CD4-positive, alpha-beta memory T cell (primary cell): ENCODE measurements at regions not wholly inside any gene's neighbourhood (a gene's known extent, or its start where the extent isn't known, plus 50 kb on each side); places are given as distances from the start of the nearest gene placed in this dataset.
A peak's percentile ranks its signal among the peaks of the same experiment; 100 is the strongest.

Experiments used
- CTCF ChIA-PET: fragments of 350-600 bp; sonication (Branson Sonifier 250); formaldehyde crosslinking; loops from one replicate; lab custom pipeline; 2021; ENCODE audit warnings: inconsistent platforms; ENCODE audit not compliant: partially characterized antibody; lab: Charles Lee
- POLR2A ChIA-PET: fragments of 350-600 bp; sonication (Branson Sonifier 250); formaldehyde crosslinking; loops from one replicate; lab custom pipeline; 2021; ENCODE audit not compliant: partially characterized antibody; lab: Charles Lee
- DNase-seq, 5 donors: peaks; one replicate each; pipeline versions ENCODE4 v3.0.0 to v3.0.0-alpha.2; 2020 to 2022; ENCODE audit warnings: mixed read lengths in 1 of 5
- H3K27ac ChIP-seq: one replicate; pipeline ENCODE4 v1.7.0; 2013; ENCODE audit warnings: low read depth, low read length
- H3K27me3 ChIP-seq: 2 replicates; pipeline ENCODE4 v1.7.0; 2013; ENCODE audit warnings: mild to moderate bottlenecking, low read length, moderate library complexity; ENCODE audit not compliant: insufficient read depth
- H3K36me3 ChIP-seq: 2 replicates; pipeline ENCODE4 v1.7.0; 2013; ENCODE audit warnings: mild to moderate bottlenecking, low read length, moderate library complexity; ENCODE audit not compliant: insufficient read depth
- H3K4me1 ChIP-seq: 2 replicates; pipeline ENCODE4 v1.7.0; 2013; ENCODE audit warnings: mild to moderate bottlenecking, low read length, moderate library complexity; ENCODE audit not compliant: insufficient read depth
- H3K4me3 ChIP-seq, 2 donors: one replicate each; pipeline ENCODE4 v1.7.0; 2013; ENCODE audit warnings: low read length in 2 of 2, mild to moderate bottlenecking in 1 of 2
- H3K9me3 ChIP-seq, 2 donors: one replicate each; pipeline ENCODE4 v1.7.0; 2013; ENCODE audit warnings: low read length in 2 of 2, control low read depth in 1 of 2; ENCODE audit not compliant: control insufficient read depth in 1 of 2
- H3K27ac Mint-ChIP-seq, 7 donors: one replicate each; pipeline ENCODE4 v1.8.0; 2020 to 2021; ENCODE audit warnings: mixed read lengths in 7 of 7, mild to moderate bottlenecking in 6 of 7, inconsistent platforms in 3 of 7, moderate library complexity in 3 of 7
- H3K27me3 Mint-ChIP-seq, 2 donors: one replicate each; pipeline ENCODE4 v1.8.0; 2020 to 2021; ENCODE audit warnings: mixed read lengths in 2 of 2
- H3K36me3 Mint-ChIP-seq, 2 donors: one replicate each; pipeline ENCODE4 v1.8.0; 2020 to 2021; ENCODE audit warnings: mixed read lengths in 2 of 2, inconsistent platforms in 1 of 2, mild to moderate bottlenecking in 1 of 2
- H3K4me1 Mint-ChIP-seq, 4 donors: one replicate each; pipeline ENCODE4 v1.8.0; 2020 to 2021; ENCODE audit warnings: mixed read lengths in 4 of 4, mild to moderate bottlenecking in 1 of 4
- H3K4me3 Mint-ChIP-seq, 8 donors: one replicate each; pipeline ENCODE4 v1.8.0; 2020 to 2021; ENCODE audit warnings: mixed read lengths in 8 of 8, mild to moderate bottlenecking in 7 of 8, moderate library complexity in 6 of 8, inconsistent platforms in 3 of 8
- H3K9me3 Mint-ChIP-seq, 8 donors: one replicate each; pipeline ENCODE4 v1.8.0; 2020 to 2021; ENCODE audit warnings: mixed read lengths in 8 of 8, mild to moderate bottlenecking in 5 of 8, inconsistent platforms in 3 of 8, moderate library complexity in 1 of 8
- intact Hi-C: fragments of 100-400 bp; cut with micrococcal nuclease; formaldehyde crosslinking; loops from one replicate; pipeline ENCODE4 v1.15.1; 2023

DNA sequence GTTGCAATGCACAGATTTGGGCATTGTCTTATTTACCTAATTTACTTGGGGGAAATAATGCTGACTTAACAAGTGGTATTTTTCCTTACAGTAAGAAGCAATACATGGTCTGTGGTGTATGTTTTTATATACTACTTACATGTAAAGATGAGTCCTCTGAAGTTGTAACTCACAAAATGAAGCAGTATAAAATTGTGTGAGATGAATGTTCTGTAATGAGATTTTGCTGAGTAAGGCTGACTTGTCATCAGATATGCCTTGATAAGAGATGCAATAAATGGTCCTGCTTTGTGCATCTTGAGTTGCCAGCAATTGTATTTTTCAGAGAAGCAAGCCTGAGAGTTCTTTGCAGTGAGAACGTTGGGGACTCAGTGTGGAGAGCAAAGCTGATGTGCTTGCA is 92.2 kb upstream of the GNAQ start:
- no peaks in the 10 kb centered on the region for H3K9me3 ChIP-seq
- no peak overlapping the region for H3K4me3 ChIP-seq
- ChIA-PET CTCF (interaction anchor here (1.0 to 7.2 kb wide), 3 partner anchors 148 to 667 kb away, joined by 3 to 119 read pairs (median 30); no protein-coding TSS in a partner anchor), POLR2A (interaction anchor here (1.9 kb wide), 1 partner anchor 77 kb away, joined by 8 read pairs; no protein-coding TSS in a partner anchor)
- DNase-seq = no peak
- no peaks in the 10 kb centered on the region for H3K9me3 Mint-ChIP-seq
- H3K36me3 Mint-ChIP-seq = no peaks in the 10 kb centered on the region
- H3K27me3 ChIP-seq = no peaks in the 10 kb centered on the region
- H3K36me3 ChIP-seq = no peaks in the 10 kb centered on the region
- no peak overlapping the region for H3K27ac ChIP-seq
- H3K27me3 Mint-ChIP-seq = peaks cover 0 to 5% of the 10 kb centered on the region in 2 donors
- H3K4me1 ChIP-seq = peaks cover 26% of the 10 kb centered on the region
- no peak overlapping the region for H3K4me3 Mint-ChIP-seq
- intact Hi-C loops = loop anchor here (5.0 kb wide), 2 partner anchors 217 to 957 kb away; no protein-coding TSS in a partner anchor
- H3K4me1 Mint-ChIP-seq = peaks cover 20 to 34% (median 28%) of the 10 kb centered on the region in 4 donors
- no peak overlapping the region for H3K27ac Mint-ChIP-seq

DNA sequence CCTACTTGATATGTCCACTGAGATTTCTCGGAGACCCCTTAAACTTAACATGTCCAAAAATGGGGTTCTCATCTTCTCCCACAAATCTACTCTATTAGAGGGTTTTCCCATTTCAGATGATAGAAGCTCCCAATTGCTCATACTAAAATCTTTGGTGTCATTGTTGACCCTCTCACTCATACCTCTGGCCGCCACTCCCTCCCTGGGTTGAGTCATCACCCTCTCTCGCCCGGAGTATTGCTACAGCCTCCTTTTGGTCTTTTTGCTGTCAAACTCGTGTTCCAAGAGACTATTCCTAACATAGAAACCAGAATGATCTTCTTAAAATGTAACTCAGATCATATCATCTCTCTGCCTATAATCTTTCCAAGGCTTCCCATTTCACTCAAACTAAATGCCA is 91.0 kb upstream of the GNAQ start:
- ChIA-PET POLR2A (interaction anchor here (1.0 to 2.7 kb wide), 2 partner anchors 92 to 146 kb away, joined by 3 to 14 read pairs; no protein-coding TSS in a partner anchor), CTCF (interaction anchor here (1.2 to 7.2 kb wide), 13 partner anchors 9 to 666 kb away, joined by 3 to 119 read pairs (median 4); partner anchors contain the start of gene GNAQ)
- no peak for DNase-seq
- Histone ChIP-seq H3K4me1 (peaks cover 36% of the 10 kb centered on the region), H3K36me3 (no peaks in the 10 kb centered on the region), H3K27ac (no peak overlapping the region), H3K4me3 (no peak overlapping the region), H3K27me3 (no peaks in the 10 kb centered on the region), H3K9me3 (no peaks in the 10 kb centered on the region)
- Mint-ChIP-seq H3K9me3 (no peaks in the 10 kb centered on the region), H3K4me3 (no peak overlapping the region), H3K4me1 (peaks cover 27 to 46% (median 38%) of the 10 kb centered on the region in 4 donors), H3K36me3 (no peaks in the 10 kb centered on the region), H3K27ac (peak overlapping the region in 3 of 7 donors; percentile 26 to 66 (median 49)), H3K27me3 (peaks cover 0 to 1% of the 10 kb centered on the region in 2 donors)
- intact Hi-C loops = loop anchor here (5.0 kb wide), 2 partner anchors 215 to 955 kb away; no protein-coding TSS in a partner anchor

DNA sequence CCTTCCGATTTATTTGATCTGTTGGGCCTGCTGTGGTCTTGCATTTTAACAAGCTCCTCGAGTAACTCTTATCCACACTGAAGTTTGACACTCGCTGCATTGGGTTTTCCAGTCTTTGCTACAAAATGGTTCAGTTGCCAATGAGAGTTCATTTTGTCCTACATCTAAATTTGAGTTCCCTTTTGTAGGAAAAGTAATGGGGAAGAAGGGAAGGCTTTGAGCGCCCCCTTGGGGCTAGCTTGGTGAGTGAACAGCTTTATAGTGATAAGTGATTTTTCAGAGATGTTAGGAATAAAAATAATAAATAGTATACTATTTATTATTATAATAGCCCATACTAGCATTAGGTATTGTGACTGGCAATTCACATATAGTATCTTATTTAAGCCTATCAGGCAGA is 89.9 kb upstream of the GNAQ start:
- H3K36me3 ChIP-seq = no peaks in the 10 kb centered on the region
- ChIA-PET POLR2A (interaction anchor here (1.2 to 2.7 kb wide), 6 partner anchors 79 to 280 kb away, joined by 3 to 14 read pairs (median 4); no protein-coding TSS in a partner anchor), CTCF (interaction anchor here (0.9 to 7.2 kb wide), 37 partner anchors 8 to 688 kb away, joined by 3 to 119 read pairs (median 4); partner anchors contain the start of gene GNAQ)
- Mint-ChIP-seq H3K4me3 (no peak overlapping the region), H3K27me3 (no peaks in the 10 kb centered on the region), H3K4me1 (peaks cover 30 to 53% (median 42%) of the 10 kb centered on the region in 4 donors), H3K27ac (peak overlapping the region; percentile 58 to 82 (median 69)), H3K9me3 (no peaks in the 10 kb centered on the region), H3K36me3 (no peaks in the 10 kb centered on the region)
- no peaks in the 10 kb centered on the region for H3K27me3 ChIP-seq
- H3K9me3 ChIP-seq = no peaks in the 10 kb centered on the region
- peak in 4 of 5 donors; percentile 44 to 56 (median 48) for DNase-seq
- H3K4me3 ChIP-seq = no peak overlapping the region
- H3K27ac ChIP-seq = no peak overlapping the region
- H3K4me1 ChIP-seq = peaks cover 36% of the 10 kb centered on the region
- intact Hi-C loops = loop anchor here (1.0 to 5.0 kb wide), 8 partner anchors 47 to 954 kb away; no protein-coding TSS in a partner anchor

DNA sequence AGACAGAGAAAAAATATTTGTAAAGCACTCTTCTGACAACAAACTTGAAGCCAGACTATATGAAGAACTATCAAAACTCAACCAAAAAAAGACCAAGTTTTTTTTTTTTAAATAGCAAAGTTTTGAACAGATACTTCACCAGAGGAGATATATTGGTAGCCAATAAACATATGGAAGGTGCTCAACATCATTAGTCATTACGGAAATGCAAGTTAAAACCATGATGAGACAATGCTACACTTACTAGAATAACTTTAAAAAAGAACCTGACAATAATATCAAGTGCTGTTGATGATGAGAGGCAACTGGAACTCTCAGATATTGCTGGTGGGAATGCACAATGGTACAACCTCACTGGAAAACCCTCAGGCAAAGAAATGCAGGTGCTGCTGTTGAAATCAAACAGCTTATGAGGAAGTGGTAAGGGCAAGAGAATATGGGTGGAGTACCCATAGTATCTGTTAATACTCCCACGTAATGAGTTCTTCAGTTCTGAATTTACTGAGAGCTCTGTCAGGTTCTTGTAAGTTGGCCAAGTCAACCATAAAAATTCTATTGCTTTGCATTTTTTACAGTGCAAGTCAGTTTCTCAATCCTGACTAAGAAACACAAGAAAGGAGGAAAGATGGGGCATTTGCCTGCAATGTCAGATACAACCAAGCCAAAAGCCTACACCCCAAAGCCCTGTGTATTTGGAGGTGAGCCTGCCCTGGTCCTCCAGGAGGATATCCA is 87.3 kb upstream of the GNAQ start:
- intact Hi-C loops = no loop called here
- H3K27ac Mint-ChIP-seq = peak overlapping the region; percentile 82 to 95 (median 92)
- ChIA-PET CTCF (interaction anchor here (0.9 to 7.2 kb wide), 17 partner anchors 9 to 685 kb away, joined by 3 to 119 read pairs (median 5); partner anchors contain the start of gene CEP78), POLR2A (interaction anchor here (0.6 to 2.8 kb wide), 17 partner anchors 22 to 340 kb away, joined by 3 to 14 read pairs (median 4); partner anchors contain the start of gene GNAQ)
- Histone ChIP-seq H3K4me3 (peak overlapping the region in 1 of 2 donors; percentile 32), H3K4me1 (peaks cover 42% of the 10 kb centered on the region), H3K27ac (peak overlapping the region; percentile 45), H3K9me3 (no peaks in the 10 kb centered on the region), H3K27me3 (no peaks in the 10 kb centered on the region), H3K36me3 (no peaks in the 10 kb centered on the region)
- H3K36me3 Mint-ChIP-seq = no peaks in the 10 kb centered on the region
- no peaks in the 10 kb centered on the region for H3K27me3 Mint-ChIP-seq
- DNase-seq = peak; percentile 34 to 63 (median 52)
- H3K9me3 Mint-ChIP-seq = no peaks in the 10 kb centered on the region
- peaks cover 37 to 68% (median 48%) of the 10 kb centered on the region in 4 donors for H3K4me1 Mint-ChIP-seq
- H3K4me3 Mint-ChIP-seq = peak overlapping the region in 7 of 8 donors; percentile 65 to 89 (median 82)

DNA sequence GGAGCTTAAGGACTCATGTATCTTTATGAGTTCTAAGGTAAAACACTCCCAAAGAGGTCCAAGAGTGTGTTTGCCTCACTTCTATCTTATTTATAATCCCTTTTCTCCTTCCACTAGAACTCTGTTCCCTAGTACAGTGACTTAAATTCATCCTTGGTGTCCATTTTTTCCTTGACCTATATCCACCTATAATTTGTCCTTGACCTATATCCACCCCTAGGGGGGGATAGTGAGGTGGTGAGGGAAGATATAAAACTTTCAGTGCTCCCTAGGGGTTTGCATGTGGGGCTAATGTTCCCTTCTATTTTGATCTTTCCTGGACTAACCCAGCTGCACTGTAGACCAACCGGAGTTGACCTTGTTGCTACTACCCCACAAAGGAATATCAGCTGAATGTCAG is 83.5 kb upstream of the GNAQ start:
- peaks cover 52% of the 10 kb centered on the region for H3K4me1 ChIP-seq
- Mint-ChIP-seq H3K36me3 (no peaks in the 10 kb centered on the region), H3K4me1 (peaks cover 44 to 70% (median 54%) of the 10 kb centered on the region in 4 donors), H3K9me3 (peaks cover 0 to 6% (median 0%) of the 10 kb centered on the region in 8 donors), H3K27ac (peak overlapping the region in 1 of 7 donors; percentile 40), H3K4me3 (no peak overlapping the region), H3K27me3 (no peaks in the 10 kb centered on the region)
- intact Hi-C loops = no loop called here
- H3K27me3 ChIP-seq = no peaks in the 10 kb centered on the region
- CTCF ChIA-PET = interaction anchor here (0.8 to 5.6 kb wide), 20 partner anchors 9 to 658 kb away, joined by 3 to 47 read pairs (median 4); no protein-coding TSS in a partner anchor
- no peaks in the 10 kb centered on the region for H3K9me3 ChIP-seq
- no peak overlapping the region for H3K27ac ChIP-seq
- H3K36me3 ChIP-seq = no peaks in the 10 kb centered on the region
- H3K4me3 ChIP-seq = no peak overlapping the region
- POLR2A ChIA-PET = interaction anchor here (1.0 to 1.3 kb wide), 2 partner anchors 24 to 86 kb away, joined by 3 read pairs; no protein-coding TSS in a partner anchor
- peak in 1 of 5 donors; percentile 21 for DNase-seq

DNA sequence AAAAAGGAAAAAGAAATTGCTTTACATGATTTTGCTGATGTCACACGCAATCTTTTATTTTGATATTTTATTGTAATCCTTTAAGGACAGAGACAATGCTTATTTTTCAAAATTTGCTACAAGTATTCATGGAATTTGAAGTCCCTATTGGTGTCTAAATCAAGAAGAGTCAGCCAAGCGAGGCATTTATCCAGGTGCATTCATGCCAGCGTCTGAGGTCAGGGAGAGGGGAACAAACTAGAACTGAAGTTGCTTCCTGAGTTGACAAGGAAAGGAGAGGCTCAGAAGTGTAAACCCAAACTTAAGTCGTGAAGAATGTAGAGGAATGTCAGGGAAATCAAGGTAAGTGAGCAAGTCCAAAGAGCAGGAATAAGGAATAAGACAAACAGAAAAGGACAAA is 83.0 kb upstream of the GNAQ start:
- Mint-ChIP-seq H3K27ac (peak overlapping the region in 1 of 7 donors; percentile 39), H3K9me3 (peaks cover 0 to 6% (median 0%) of the 10 kb centered on the region in 8 donors), H3K4me1 (peaks cover 41 to 65% (median 50%) of the 10 kb centered on the region in 4 donors), H3K27me3 (no peaks in the 10 kb centered on the region), H3K4me3 (no peak overlapping the region), H3K36me3 (no peaks in the 10 kb centered on the region)
- peaks cover 47% of the 10 kb centered on the region for H3K4me1 ChIP-seq
- no peaks in the 10 kb centered on the region for H3K9me3 ChIP-seq
- no peaks in the 10 kb centered on the region for H3K27me3 ChIP-seq
- H3K4me3 ChIP-seq = no peak overlapping the region
- no peak overlapping the region for H3K27ac ChIP-seq
- ChIA-PET POLR2A (interaction anchor here (1.0 to 1.3 kb wide), 2 partner anchors 24 to 87 kb away, joined by 3 read pairs; no protein-coding TSS in a partner anchor), CTCF (interaction anchor here (0.8 to 5.6 kb wide), 15 partner anchors 8 to 655 kb away, joined by 3 to 47 read pairs (median 4); no protein-coding TSS in a partner anchor)
- no peaks in the 10 kb centered on the region for H3K36me3 ChIP-seq
- DNase-seq = no peak
- intact Hi-C loops = no loop called here
